ENCODE measurements at regions not wholly inside any gene's neighbourhood (a gene's known extent, or its start where the extent isn't known, plus 50 kb on each side); places are given as distances from the start of the nearest gene placed in this dataset.

- TF ChIP-seq CTCF (conservative IDR thresholded peaks at IDR 0.05; ENCODE audit: low read depth, low read length) (no peak), EZH2 (IDR thresholded peaks at IDR 0.05; ENCODE audit: borderline replicate concordance, low read depth, low read length, poor library complexity, severe bottlenecking) (no peak)
Measured at GRCh38 chr1:172977296-172978017, 73.3 kb downstream of the TNFSF18 start.
